ENCODE measurements at regions not wholly inside any gene's neighbourhood (a gene's known extent, or its start where the extent isn't known, plus 50 kb on each side); places are given as distances from the start of the nearest gene placed in this dataset.

GRCh38 chr21:27802816-27803475 is 836.1 kb upstream of the ADAMTS5 start:
- H3K27ac ChIP-seq (ENCODE audit: insufficient read depth in 1 of 2, low read depth in 1 of 2, low read length in 2 of 2, poor library complexity in 1 of 2, severe bottlenecking in 2 of 2), result no peak overlapping the region
- no peaks in the 10 kb centered on the region for H3K27me3 ChIP-seq (replicated peaks in 2 of 5; ENCODE audit: control insufficient read depth in 4 of 5, insufficient read depth in 5 of 5, low read length in 4 of 5)
- 93% methylated on average over 1 of the region's 7 CpGs for WGBS (ENCODE audit: insufficient coverage)
- H3K36me3 ChIP-seq (ENCODE audit: control insufficient read depth in 4 of 4, insufficient read depth in 4 of 4, low read length in 3 of 4), result no peaks in the 10 kb centered on the region
- CTCF ChIA-PET, result interaction anchor here (0.7 to 1.4 kb wide), 4 partner anchors 10 to 942 kb away, joined by 3 to 4 read pairs (median 3); no protein-coding TSS in a partner anchor
- POLR2A ChIA-PET, result no interaction called here
- H3K9me3 ChIP-seq (ENCODE audit: control extremely low read depth in 1 of 5, control insufficient read depth in 4 of 5, insufficient read depth in 2 of 5, low read depth in 1 of 5, low read length in 4 of 5), result no peaks in the 10 kb centered on the region
- no peaks in the 10 kb centered on the region for H3K4me1 ChIP-seq (ENCODE audit: control extremely low read depth in 1 of 4, control insufficient read depth in 4 of 4, insufficient read depth in 4 of 4, low read length in 3 of 4)
- peak; percentile 15 to 51 (median 37) for DNase-seq
- no peak overlapping the region for H3K4me3 ChIP-seq (ENCODE audit: control insufficient read depth in 1 of 7, extremely low read depth in 1 of 7, insufficient read depth in 4 of 7, low read depth in 2 of 7, low read length in 6 of 7)

- 100% methylated on average over 4 of the region's 8 CpGs for WGBS (ENCODE audit: insufficient coverage)
Measured at GRCh38 chr21:27799861-27800260, 833.0 kb upstream of the ADAMTS5 start.

GRCh38 chr21:27796106-27796505 is 829.2 kb upstream of the ADAMTS5 start:
- Histone ChIP-seq H3K27ac (ENCODE audit: insufficient read depth in 1 of 2, low read depth in 1 of 2, low read length in 2 of 2, poor library complexity in 1 of 2, severe bottlenecking in 2 of 2) (no peak overlapping the region), H3K4me1 (ENCODE audit: control extremely low read depth in 1 of 4, control insufficient read depth in 4 of 4, insufficient read depth in 4 of 4, low read length in 3 of 4) (no peaks in the 10 kb centered on the region), H3K36me3 (ENCODE audit: control insufficient read depth in 4 of 4, insufficient read depth in 4 of 4, low read length in 3 of 4) (no peaks in the 10 kb centered on the region), H3K4me3 (ENCODE audit: control insufficient read depth in 1 of 7, extremely low read depth in 1 of 7, insufficient read depth in 4 of 7, low read depth in 2 of 7, low read length in 6 of 7) (no peak overlapping the region), H3K9me3 (ENCODE audit: control extremely low read depth in 1 of 5, control insufficient read depth in 4 of 5, insufficient read depth in 2 of 5, low read depth in 1 of 5, low read length in 4 of 5) (no peaks in the 10 kb centered on the region), H3K27me3 (replicated peaks in 2 of 5; ENCODE audit: control insufficient read depth in 4 of 5, insufficient read depth in 5 of 5, low read length in 4 of 5) (no peaks in the 10 kb centered on the region)
- CTCF ChIA-PET, result no interaction called here
- WGBS (ENCODE audit: insufficient coverage), result 59% methylated on average over 2 of the region's 2 CpGs
- DNase-seq, result no peak
- POLR2A ChIA-PET, result no interaction called here

More at GRCh38 chr21:27799861-27800260, 833.0 kb upstream of the ADAMTS5 start:
- Histone ChIP-seq H3K9me3 (ENCODE audit: control extremely low read depth in 1 of 5, control insufficient read depth in 4 of 5, insufficient read depth in 2 of 5, low read depth in 1 of 5, low read length in 4 of 5) (no peaks in the 10 kb centered on the region), H3K36me3 (ENCODE audit: control insufficient read depth in 4 of 4, insufficient read depth in 4 of 4, low read length in 3 of 4) (no peaks in the 10 kb centered on the region), H3K4me3 (ENCODE audit: control insufficient read depth in 1 of 7, extremely low read depth in 1 of 7, insufficient read depth in 4 of 7, low read depth in 2 of 7, low read length in 6 of 7) (no peak overlapping the region), H3K27me3 (replicated peaks in 2 of 5; ENCODE audit: control insufficient read depth in 4 of 5, insufficient read depth in 5 of 5, low read length in 4 of 5) (no peaks in the 10 kb centered on the region), H3K27ac (ENCODE audit: insufficient read depth in 1 of 2, low read depth in 1 of 2, low read length in 2 of 2, poor library complexity in 1 of 2, severe bottlenecking in 2 of 2) (no peak overlapping the region), H3K4me1 (ENCODE audit: control extremely low read depth in 1 of 4, control insufficient read depth in 4 of 4, insufficient read depth in 4 of 4, low read length in 3 of 4) (no peaks in the 10 kb centered on the region)
- ChIA-PET CTCF (no interaction called here), POLR2A (no interaction called here)
- no peak for DNase-seq

- no peak for DNase-seq
- ChIA-PET CTCF (no interaction called here), POLR2A (no interaction called here)
- Histone ChIP-seq H3K36me3 (ENCODE audit: control insufficient read depth in 4 of 4, insufficient read depth in 4 of 4, low read length in 3 of 4) (no peaks in the 10 kb centered on the region), H3K4me1 (ENCODE audit: control extremely low read depth in 1 of 4, control insufficient read depth in 4 of 4, insufficient read depth in 4 of 4, low read length in 3 of 4) (no peaks in the 10 kb centered on the region), H3K9me3 (ENCODE audit: control extremely low read depth in 1 of 5, control insufficient read depth in 4 of 5, insufficient read depth in 2 of 5, low read depth in 1 of 5, low read length in 4 of 5) (no peaks in the 10 kb centered on the region), H3K27ac (ENCODE audit: insufficient read depth in 1 of 2, low read depth in 1 of 2, low read length in 2 of 2, poor library complexity in 1 of 2, severe bottlenecking in 2 of 2) (no peak overlapping the region), H3K27me3 (replicated peaks in 2 of 5; ENCODE audit: control insufficient read depth in 4 of 5, insufficient read depth in 5 of 5, low read length in 4 of 5) (no peaks in the 10 kb centered on the region), H3K4me3 (ENCODE audit: control insufficient read depth in 1 of 7, extremely low read depth in 1 of 7, insufficient read depth in 4 of 7, low read depth in 2 of 7, low read length in 6 of 7) (no peak overlapping the region)
- WGBS (ENCODE audit: insufficient coverage), result no CpG with 5 or more reads among the region's 2 CpGs
Measured at GRCh38 chr21:27795418-27795817, 828.5 kb upstream of the ADAMTS5 start.

GRCh38 chr21:27793901-27794300 is 827.0 kb upstream of the ADAMTS5 start:
- no CpG with 5 or more reads among the region's 1 CpG for WGBS (ENCODE audit: insufficient coverage)
- Histone ChIP-seq H3K36me3 (ENCODE audit: control insufficient read depth in 4 of 4, insufficient read depth in 4 of 4, low read length in 3 of 4) (no peaks in the 10 kb centered on the region), H3K27ac (ENCODE audit: insufficient read depth in 1 of 2, low read depth in 1 of 2, low read length in 2 of 2, poor library complexity in 1 of 2, severe bottlenecking in 2 of 2) (no peak overlapping the region), H3K9me3 (ENCODE audit: control extremely low read depth in 1 of 5, control insufficient read depth in 4 of 5, insufficient read depth in 2 of 5, low read depth in 1 of 5, low read length in 4 of 5) (no peaks in the 10 kb centered on the region), H3K27me3 (replicated peaks in 2 of 5; ENCODE audit: control insufficient read depth in 4 of 5, insufficient read depth in 5 of 5, low read length in 4 of 5) (no peaks in the 10 kb centered on the region), H3K4me3 (ENCODE audit: control insufficient read depth in 1 of 7, extremely low read depth in 1 of 7, insufficient read depth in 4 of 7, low read depth in 2 of 7, low read length in 6 of 7) (no peak overlapping the region), H3K4me1 (ENCODE audit: control extremely low read depth in 1 of 4, control insufficient read depth in 4 of 4, insufficient read depth in 4 of 4, low read length in 3 of 4) (no peaks in the 10 kb centered on the region)
- no peak for DNase-seq
- ChIA-PET CTCF (no interaction called here), POLR2A (no interaction called here)

- POLR2A ChIA-PET, result no interaction called here
- Histone ChIP-seq H3K36me3 (ENCODE audit: control insufficient read depth in 4 of 4, insufficient read depth in 4 of 4, low read length in 3 of 4) (no peaks in the 10 kb centered on the region), H3K27ac (ENCODE audit: insufficient read depth in 1 of 2, low read depth in 1 of 2, low read length in 2 of 2, poor library complexity in 1 of 2, severe bottlenecking in 2 of 2) (no peak overlapping the region), H3K9me3 (ENCODE audit: control extremely low read depth in 1 of 5, control insufficient read depth in 4 of 5, insufficient read depth in 2 of 5, low read depth in 1 of 5, low read length in 4 of 5) (no peaks in the 10 kb centered on the region), H3K4me3 (ENCODE audit: control insufficient read depth in 1 of 7, extremely low read depth in 1 of 7, insufficient read depth in 4 of 7, low read depth in 2 of 7, low read length in 6 of 7) (no peak overlapping the region), H3K4me1 (ENCODE audit: control extremely low read depth in 1 of 4, control insufficient read depth in 4 of 4, insufficient read depth in 4 of 4, low read length in 3 of 4) (no peaks in the 10 kb centered on the region), H3K27me3 (replicated peaks in 2 of 5; ENCODE audit: control insufficient read depth in 4 of 5, insufficient read depth in 5 of 5, low read length in 4 of 5) (no peaks in the 10 kb centered on the region)
- CTCF ChIA-PET, result no interaction called here
- DNase-seq, result no peak
Measured at GRCh38 chr21:27787046-27787445, 820.2 kb upstream of the ADAMTS5 start.

- Histone ChIP-seq H3K27me3 (replicated peaks in 2 of 5; ENCODE audit: control insufficient read depth in 4 of 5, insufficient read depth in 5 of 5, low read length in 4 of 5) (no peaks in the 10 kb centered on the region), H3K36me3 (ENCODE audit: control insufficient read depth in 4 of 4, insufficient read depth in 4 of 4, low read length in 3 of 4) (no peaks in the 10 kb centered on the region), H3K9me3 (ENCODE audit: control extremely low read depth in 1 of 5, control insufficient read depth in 4 of 5, insufficient read depth in 2 of 5, low read depth in 1 of 5, low read length in 4 of 5) (no peaks in the 10 kb centered on the region), H3K4me3 (ENCODE audit: control insufficient read depth in 1 of 7, extremely low read depth in 1 of 7, insufficient read depth in 4 of 7, low read depth in 2 of 7, low read length in 6 of 7) (no peak overlapping the region), H3K27ac (ENCODE audit: insufficient read depth in 1 of 2, low read depth in 1 of 2, low read length in 2 of 2, poor library complexity in 1 of 2, severe bottlenecking in 2 of 2) (no peak overlapping the region), H3K4me1 (ENCODE audit: control extremely low read depth in 1 of 4, control insufficient read depth in 4 of 4, insufficient read depth in 4 of 4, low read length in 3 of 4) (no peaks in the 10 kb centered on the region)
- CTCF ChIA-PET, result no interaction called here
- POLR2A ChIA-PET, result no interaction called here
- DNase-seq, result no peak
- no CpG with 5 or more reads among the region's 2 CpGs for WGBS (ENCODE audit: insufficient coverage)
Measured at GRCh38 chr21:27779606-27780005, 812.7 kb upstream of the ADAMTS5 start.

All from common myeloid progenitor, CD34-positive (primary cell).